ENCODE measurements at regions not wholly inside any gene's neighbourhood (a gene's known extent, or its start where the extent isn't known, plus 50 kb on each side); places are given as distances from the start of the nearest gene placed in this dataset.

DNA sequence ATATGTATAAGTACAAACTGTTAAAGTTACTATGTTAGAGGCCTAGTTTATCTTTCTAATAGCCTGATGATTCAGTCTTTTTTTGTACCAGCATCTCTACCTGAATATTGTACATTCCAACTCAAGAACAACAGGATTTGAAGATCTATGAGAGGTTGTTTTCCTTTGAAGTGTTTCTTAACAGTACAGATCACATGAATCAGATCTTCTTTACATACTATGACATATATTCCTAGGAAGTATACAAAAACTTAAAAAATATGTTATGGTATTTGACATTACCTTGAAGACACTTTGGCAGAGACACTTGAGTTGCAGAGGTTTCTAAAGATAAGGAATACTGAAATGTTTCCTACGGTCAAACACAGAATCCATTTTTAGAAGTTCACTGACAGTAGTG, 1280.9 kb downstream of the KCNT2 start:
- no peak overlapping the region for H3K9ac ChIP-seq (ENCODE audit: low read length)
- H3K18ac ChIP-seq (ENCODE audit: low read length): no peak overlapping the region
- H3K79me1 ChIP-seq (ENCODE audit: low read length): no peaks in the 10 kb centered on the region
- H3K27ac ChIP-seq (ENCODE audit: low read depth, low read length): no peak overlapping the region
- peak; percentile 55 to 91 for DNase-seq
- H2AK5ac ChIP-seq (ENCODE audit: low read length): no peak overlapping the region
- H3K4me2 ChIP-seq (ENCODE audit: low read length): no peak overlapping the region
- no CpG with 5 or more reads among the region's 1 CpG for WGBS (ENCODE audit: extremely low coverage, insufficient coverage, insufficient read length)
- no peak overlapping the region for H4K12ac ChIP-seq (ENCODE audit: low read depth, low read length)
- H3K4me1 ChIP-seq (ENCODE audit: control insufficient read depth in 1 of 2, insufficient read depth in 2 of 2, low read length in 2 of 2): no peaks in the 10 kb centered on the region
- no peak overlapping the region for H3K4me3 ChIP-seq (ENCODE audit: low read depth, low read length)
- no peak overlapping the region for H4K8ac ChIP-seq (ENCODE audit: low read depth, low read length)
- H3K9me3 ChIP-seq (ENCODE audit: insufficient read depth, low read depth, low read length): no peaks in the 10 kb centered on the region
- no peaks in the 10 kb centered on the region for H3K36me3 ChIP-seq (ENCODE audit: control insufficient read depth in 1 of 2, insufficient read depth in 2 of 2, low read length in 2 of 2)
- H4K91ac ChIP-seq (ENCODE audit: low read depth, low read length): no peak overlapping the region
- no peaks in the 10 kb centered on the region for H3K27me3 ChIP-seq (ENCODE audit: insufficient read depth, low read length)
- H2BK120ac ChIP-seq (ENCODE audit: insufficient read depth, low read length, poor library complexity): no peak overlapping the region
- H3K4ac ChIP-seq (ENCODE audit: low read depth, low read length): no peak overlapping the region
- no peaks in the 10 kb centered on the region for H3K79me2 ChIP-seq (ENCODE audit: control insufficient read depth, insufficient read depth, low read length, poor library complexity)
- H3K23ac ChIP-seq (ENCODE audit: low read length): no peak overlapping the region
- no peak overlapping the region for H2AFZ ChIP-seq (ENCODE audit: insufficient read depth, low read length, poor library complexity)
- H2BK5ac ChIP-seq (ENCODE audit: low read depth, low read length, poor library complexity): no peak overlapping the region
- no peak overlapping the region for H3K14ac ChIP-seq (ENCODE audit: low read length)
- H2BK12ac ChIP-seq (ENCODE audit: low read length): no peak overlapping the region

DNA sequence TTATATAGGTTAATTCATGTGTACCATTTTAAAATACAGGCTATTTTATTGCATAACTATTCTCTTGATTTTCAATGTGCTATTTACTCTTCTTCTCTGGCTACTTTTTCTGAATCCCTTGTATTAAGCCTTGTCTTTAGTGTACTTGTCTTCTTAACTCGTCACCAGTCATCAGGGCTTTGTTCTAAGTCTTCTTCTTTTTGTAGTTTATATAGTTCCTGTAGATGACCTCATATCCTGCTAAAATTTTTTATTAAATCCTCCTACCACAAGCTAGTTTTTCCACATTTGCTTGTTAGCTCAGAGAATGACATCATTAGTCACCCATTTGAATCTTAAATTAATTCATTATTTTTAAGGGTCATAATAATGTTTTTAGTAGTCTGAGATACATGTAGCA, 1281.9 kb downstream of the KCNT2 start:
- no peaks in the 10 kb centered on the region for H3K79me2 ChIP-seq (ENCODE audit: control insufficient read depth, insufficient read depth, low read length, poor library complexity)
- H3K36me3 ChIP-seq (ENCODE audit: control insufficient read depth in 1 of 2, insufficient read depth in 2 of 2, low read length in 2 of 2): no peaks in the 10 kb centered on the region
- no peaks in the 10 kb centered on the region for H3K27me3 ChIP-seq (ENCODE audit: insufficient read depth, low read length)
- no peak overlapping the region for H3K4me2 ChIP-seq (ENCODE audit: low read length)
- H3K4me3 ChIP-seq (ENCODE audit: low read depth, low read length): no peak overlapping the region
- no peak overlapping the region for H4K91ac ChIP-seq (ENCODE audit: low read depth, low read length)
- no peak overlapping the region for H3K18ac ChIP-seq (ENCODE audit: low read length)
- no peak overlapping the region for H2AFZ ChIP-seq (ENCODE audit: insufficient read depth, low read length, poor library complexity)
- no peak overlapping the region for H2BK5ac ChIP-seq (ENCODE audit: low read depth, low read length, poor library complexity)
- no peak overlapping the region for H4K8ac ChIP-seq (ENCODE audit: low read depth, low read length)
- no peak for DNase-seq
- H3K79me1 ChIP-seq (ENCODE audit: low read length): no peaks in the 10 kb centered on the region
- H3K23ac ChIP-seq (ENCODE audit: low read length): no peak overlapping the region
- H2BK120ac ChIP-seq (ENCODE audit: insufficient read depth, low read length, poor library complexity): no peak overlapping the region
- no peak overlapping the region for H3K27ac ChIP-seq (ENCODE audit: low read depth, low read length)
- no peak overlapping the region for H3K9ac ChIP-seq (ENCODE audit: low read length)
- no peak overlapping the region for H3K4ac ChIP-seq (ENCODE audit: low read depth, low read length)
- WGBS (ENCODE audit: extremely low coverage, insufficient coverage, insufficient read length): no CpG with 5 or more reads among the region's 1 CpG
- no peak overlapping the region for H3K14ac ChIP-seq (ENCODE audit: low read length)
- H4K12ac ChIP-seq (ENCODE audit: low read depth, low read length): no peak overlapping the region
- H3K4me1 ChIP-seq (ENCODE audit: control insufficient read depth in 1 of 2, insufficient read depth in 2 of 2, low read length in 2 of 2): no peaks in the 10 kb centered on the region
- H3K9me3 ChIP-seq (ENCODE audit: insufficient read depth, low read depth, low read length): no peaks in the 10 kb centered on the region
- H2AK5ac ChIP-seq (ENCODE audit: low read length): no peak overlapping the region
- no peak overlapping the region for H2BK12ac ChIP-seq (ENCODE audit: low read length)

DNA sequence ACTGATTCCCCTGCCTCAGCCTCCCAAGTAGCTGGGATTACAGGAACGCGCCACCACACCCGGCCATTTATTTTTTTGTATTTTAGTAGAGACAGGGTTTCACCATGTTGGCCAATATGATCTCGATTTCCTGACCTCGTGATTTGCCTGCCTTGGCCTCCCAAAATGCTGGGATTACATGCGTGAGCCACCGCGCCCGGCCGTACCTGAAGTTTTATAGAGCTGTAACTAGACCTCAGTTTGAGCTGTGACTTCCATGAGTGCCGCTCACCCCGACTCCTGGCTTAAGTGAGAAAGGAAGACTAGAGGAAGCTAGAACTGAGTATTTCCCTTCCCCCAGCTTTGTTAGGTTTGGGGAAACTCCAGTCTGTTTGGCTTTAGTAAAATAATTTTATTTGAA, 1283.1 kb downstream of the KCNT2 start:
- DNase-seq: no peak
- H4K91ac ChIP-seq (ENCODE audit: low read depth, low read length): no peak overlapping the region
- H3K4me2 ChIP-seq (ENCODE audit: low read length): no peak overlapping the region
- no peak overlapping the region for H3K18ac ChIP-seq (ENCODE audit: low read length)
- H3K27ac ChIP-seq (ENCODE audit: low read depth, low read length): no peak overlapping the region
- whole genome bisulfite sequencing (ENCODE audit: extremely low coverage, insufficient coverage, insufficient read length): no CpG with 5 or more reads among the region's 12 CpGs
- H2BK5ac ChIP-seq (ENCODE audit: low read depth, low read length, poor library complexity): no peak overlapping the region
- no peak overlapping the region for H2BK120ac ChIP-seq (ENCODE audit: insufficient read depth, low read length, poor library complexity)
- no peak overlapping the region for H4K8ac ChIP-seq (ENCODE audit: low read depth, low read length)
- H3K79me2 ChIP-seq (ENCODE audit: control insufficient read depth, insufficient read depth, low read length, poor library complexity): no peaks in the 10 kb centered on the region
- no peaks in the 10 kb centered on the region for H3K4me1 ChIP-seq (ENCODE audit: control insufficient read depth in 1 of 2, insufficient read depth in 2 of 2, low read length in 2 of 2)
- no peaks in the 10 kb centered on the region for H3K9me3 ChIP-seq (ENCODE audit: insufficient read depth, low read depth, low read length)
- H3K9ac ChIP-seq (ENCODE audit: low read length): no peak overlapping the region
- H3K4ac ChIP-seq (ENCODE audit: low read depth, low read length): no peak overlapping the region
- no peaks in the 10 kb centered on the region for H3K79me1 ChIP-seq (ENCODE audit: low read length)
- H3K14ac ChIP-seq (ENCODE audit: low read length): no peak overlapping the region
- no peaks in the 10 kb centered on the region for H3K36me3 ChIP-seq (ENCODE audit: control insufficient read depth in 1 of 2, insufficient read depth in 2 of 2, low read length in 2 of 2)
- H2AFZ ChIP-seq (ENCODE audit: insufficient read depth, low read length, poor library complexity): no peak overlapping the region
- H4K12ac ChIP-seq (ENCODE audit: low read depth, low read length): no peak overlapping the region
- no peak overlapping the region for H2BK12ac ChIP-seq (ENCODE audit: low read length)
- H3K27me3 ChIP-seq (ENCODE audit: insufficient read depth, low read length): no peaks in the 10 kb centered on the region
- no peak overlapping the region for H3K23ac ChIP-seq (ENCODE audit: low read length)
- H3K4me3 ChIP-seq (ENCODE audit: low read depth, low read length): no peak overlapping the region
- H2AK5ac ChIP-seq (ENCODE audit: low read length): no peak overlapping the region

DNA sequence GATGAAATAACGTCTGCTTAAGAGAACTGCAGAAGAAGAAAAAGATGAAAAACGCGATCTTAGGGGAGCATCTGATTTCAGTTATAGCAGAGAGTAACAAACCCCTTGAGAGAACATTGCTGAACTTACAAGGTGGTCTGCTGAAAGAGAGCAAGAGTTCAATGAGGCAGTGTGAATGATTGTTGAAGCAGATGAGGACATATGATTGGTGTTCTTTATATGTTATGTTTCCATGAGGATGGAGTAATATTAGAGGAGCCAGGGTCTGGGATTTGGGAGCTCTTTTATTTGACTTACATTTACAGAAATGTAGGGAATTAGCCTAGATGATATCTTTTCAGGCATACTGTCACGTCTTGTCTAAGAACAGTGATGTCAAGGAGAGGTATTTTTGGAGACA, 1302.0 kb downstream of the KCNT2 start:
- Histone ChIP-seq H3K79me1 (ENCODE audit: low read length) (no peaks in the 10 kb centered on the region), H3K4me2 (ENCODE audit: low read length) (no peak overlapping the region), H4K12ac (ENCODE audit: low read depth, low read length) (no peak overlapping the region), H3K4me3 (ENCODE audit: low read depth, low read length) (no peak overlapping the region), H2BK5ac (ENCODE audit: low read depth, low read length, poor library complexity) (no peak overlapping the region), H3K9me3 (ENCODE audit: insufficient read depth, low read depth, low read length) (no peaks in the 10 kb centered on the region), H2BK120ac (ENCODE audit: insufficient read depth, low read length, poor library complexity) (no peak overlapping the region), H3K18ac (ENCODE audit: low read length) (no peak overlapping the region), H2AK5ac (ENCODE audit: low read length) (no peak overlapping the region), H3K23ac (ENCODE audit: low read length) (no peak overlapping the region), H3K14ac (ENCODE audit: low read length) (no peak overlapping the region), H2BK12ac (ENCODE audit: low read length) (no peak overlapping the region), H4K91ac (ENCODE audit: low read depth, low read length) (no peak overlapping the region), H3K79me2 (ENCODE audit: control insufficient read depth, insufficient read depth, low read length, poor library complexity) (no peaks in the 10 kb centered on the region), H3K27me3 (ENCODE audit: insufficient read depth, low read length) (no peaks in the 10 kb centered on the region), H2AFZ (ENCODE audit: insufficient read depth, low read length, poor library complexity) (no peak overlapping the region), H3K9ac (ENCODE audit: low read length) (no peak overlapping the region), H4K8ac (ENCODE audit: low read depth, low read length) (no peak overlapping the region), H3K27ac (ENCODE audit: low read depth, low read length) (no peak overlapping the region), H3K36me3 (ENCODE audit: control insufficient read depth in 1 of 2, insufficient read depth in 2 of 2, low read length in 2 of 2) (no peaks in the 10 kb centered on the region), H3K4me1 (ENCODE audit: control insufficient read depth in 1 of 2, insufficient read depth in 2 of 2, low read length in 2 of 2) (no peaks in the 10 kb centered on the region), H3K4ac (ENCODE audit: low read depth, low read length) (no peak overlapping the region)
- WGBS (ENCODE audit: extremely low coverage, insufficient coverage, insufficient read length): no CpG with 5 or more reads among the region's 4 CpGs
- DNase-seq: no peak
